GM13977 (cell line): ENCODE measurements at regions not wholly inside any gene's neighbourhood (a gene's known extent, or its start where the extent isn't known, plus 50 kb on each side); places are given as distances from the start of the nearest gene placed in this dataset.

ENCODE experiments used
- DNase-seq: peaks from one replicate; pipeline ENCODE4 v3.0.0; 2012; ENCODE audit warnings: low spot score
- in situ Hi-C: fragments of 300-500 bp; cut with MboI; formaldehyde crosslinking; loops from one replicate; pipeline ENCODE4 v1.12.0; 2022; ENCODE audit warnings: low sequenced_read_pairs, low pct_unique_long_range_greater_than_20kb, mixed read lengths, inconsistent platforms; ENCODE audit not compliant: unreplicated experiment
- TF ChIP-seq, protein P1 (sequence below): IDR thresholded peaks from 2 replicates; pipeline ENCODE4 v1.5.1; 2012; ENCODE audit warnings: mild to moderate bottlenecking, control low read depth; ENCODE audit not compliant: insufficient read depth; ENCODE audit errors: extremely low read depth, missing control alignments

- no peak for DNase-seq
- in situ Hi-C loops, result no loop called here
- TF ChIP-seq, protein P1, sequence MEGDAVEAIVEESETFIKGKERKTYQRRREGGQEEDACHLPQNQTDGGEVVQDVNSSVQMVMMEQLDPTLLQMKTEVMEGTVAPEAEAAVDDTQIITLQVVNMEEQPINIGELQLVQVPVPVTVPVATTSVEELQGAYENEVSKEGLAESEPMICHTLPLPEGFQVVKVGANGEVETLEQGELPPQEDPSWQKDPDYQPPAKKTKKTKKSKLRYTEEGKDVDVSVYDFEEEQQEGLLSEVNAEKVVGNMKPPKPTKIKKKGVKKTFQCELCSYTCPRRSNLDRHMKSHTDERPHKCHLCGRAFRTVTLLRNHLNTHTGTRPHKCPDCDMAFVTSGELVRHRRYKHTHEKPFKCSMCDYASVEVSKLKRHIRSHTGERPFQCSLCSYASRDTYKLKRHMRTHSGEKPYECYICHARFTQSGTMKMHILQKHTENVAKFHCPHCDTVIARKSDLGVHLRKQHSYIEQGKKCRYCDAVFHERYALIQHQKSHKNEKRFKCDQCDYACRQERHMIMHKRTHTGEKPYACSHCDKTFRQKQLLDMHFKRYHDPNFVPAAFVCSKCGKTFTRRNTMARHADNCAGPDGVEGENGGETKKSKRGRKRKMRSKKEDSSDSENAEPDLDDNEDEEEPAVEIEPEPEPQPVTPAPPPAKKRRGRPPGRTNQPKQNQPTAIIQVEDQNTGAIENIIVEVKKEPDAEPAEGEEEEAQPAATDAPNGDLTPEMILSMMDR, result no peak
These were observed 154.8 kb downstream of the SALL1 start for GRCh38 chr16:50996166-50996829.

DNA sequence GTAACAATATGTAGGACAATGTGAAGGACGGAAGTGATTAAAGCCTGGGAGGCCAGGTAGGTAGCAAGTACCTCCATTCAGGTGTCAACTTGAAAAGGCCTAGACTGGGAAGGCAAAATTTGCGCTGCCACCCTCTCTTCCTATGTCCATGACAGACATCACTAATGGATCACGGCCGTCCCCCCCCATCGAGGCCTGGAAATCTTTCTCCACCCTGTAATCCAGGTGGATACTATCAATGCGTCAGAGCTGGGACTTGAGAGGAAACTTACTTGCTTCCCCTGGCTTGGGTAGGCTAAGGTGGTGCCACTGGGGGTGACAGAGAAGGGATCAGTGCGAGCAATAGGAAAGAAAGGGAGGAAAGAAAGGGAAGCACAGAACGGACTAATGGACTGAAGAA is 156.1 kb downstream of the SALL1 start:
- TF ChIP-seq, protein P1, result no peak
- in situ Hi-C loops, result no loop called here
- no peak for DNase-seq

GRCh38 chr16:50992350-50993032 is 158.6 kb downstream of the SALL1 start:
- in situ Hi-C loops, result no loop called here
- TF ChIP-seq, protein P1, result no peak

DNA sequence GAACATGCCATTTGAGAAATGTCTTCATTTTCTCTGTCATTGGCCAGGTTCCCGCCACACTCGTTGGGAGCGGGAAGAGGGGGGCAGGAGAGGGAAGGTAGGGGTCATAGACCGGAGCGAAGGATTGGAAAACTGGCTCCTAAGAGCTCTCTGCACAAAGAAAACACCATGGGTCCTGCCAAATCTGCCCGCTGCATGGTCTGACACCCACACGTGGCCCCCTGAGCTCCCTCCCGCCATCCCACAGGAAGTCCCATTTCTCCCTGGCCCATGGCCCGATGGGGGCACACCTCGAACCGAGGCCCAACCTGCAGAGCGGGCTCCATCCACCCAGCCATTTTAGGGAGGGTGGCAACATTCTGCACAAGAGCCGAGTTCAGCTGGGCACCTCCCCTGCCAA is 159.6 kb downstream of the SALL1 start:
- TF ChIP-seq, protein P1, result no peak
- DNase-seq, result no peak
- in situ Hi-C loops, result no loop called here

More at GRCh38 chr16:50992350-50993032, 158.6 kb downstream of the SALL1 start:
- no peak for DNase-seq

DNA sequence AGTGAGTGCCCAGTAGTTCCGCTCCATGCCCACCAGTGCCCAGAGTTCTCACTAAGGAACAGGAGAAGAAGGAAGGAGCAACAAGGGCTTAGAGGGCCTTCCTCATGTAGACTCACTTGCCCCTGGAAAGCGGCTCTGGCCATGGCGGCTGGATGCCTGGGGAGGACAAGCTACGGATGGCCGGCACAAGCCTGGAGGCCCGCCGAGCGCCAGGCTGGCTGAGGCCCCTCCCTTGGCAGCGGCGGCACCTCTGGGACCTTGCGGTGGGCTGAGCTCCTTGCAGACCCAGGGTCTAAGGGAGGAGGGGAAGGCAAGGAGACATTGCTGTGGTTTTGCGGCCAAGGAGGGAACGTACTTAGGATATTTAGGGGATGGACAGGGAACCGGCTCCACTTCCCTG is 160.1 kb downstream of the SALL1 start:
- DNase-seq, result no peak
- in situ Hi-C loops, result no loop called here
- TF ChIP-seq, protein P1, result no peak

DNA sequence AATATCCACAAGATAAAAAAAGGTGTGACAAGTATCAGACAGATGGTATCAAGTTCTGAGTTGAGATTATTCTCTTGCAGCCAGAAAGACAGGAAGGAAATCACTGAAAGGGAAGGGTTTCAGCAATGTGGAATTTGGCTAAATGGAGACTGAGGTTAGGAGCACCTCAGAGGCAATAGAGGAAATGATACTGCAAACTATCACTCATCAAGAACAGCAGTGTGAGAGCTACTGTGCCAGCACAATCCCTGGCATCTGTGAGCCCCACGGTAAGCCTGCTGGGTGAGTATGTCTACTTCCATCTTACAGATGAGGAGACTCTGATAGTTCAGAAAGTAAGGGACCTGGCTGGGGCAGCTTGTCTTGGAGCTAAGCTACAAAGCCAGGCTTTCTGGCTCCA is 162.0 kb downstream of the SALL1 start:
- TF ChIP-seq, protein P1, result no peak
- DNase-seq, result no peak
- in situ Hi-C loops, result no loop called here
